Hepatocyte (in vitro differentiated cells): ENCODE measurements at regions not wholly inside any gene's neighbourhood (a gene's known extent, or its start where the extent isn't known, plus 50 kb on each side); places are given as distances from the start of the nearest gene placed in this dataset.

Experiments
- EZH2 ChIP-seq: fragments of 200-600 bp; sonication (generic); IDR thresholded peaks from 2 replicates; pipeline ENCODE4 v1.6.1; 2016; ENCODE audit warnings: antibody characterized with exemption, mild to moderate bottlenecking, borderline replicate concordance
- TF ChIP-seq, protein P1 (sequence below): fragments of 200-600 bp; sonication (generic); IDR thresholded peaks from 2 replicates; pipeline ENCODE4 v1.5.1; 2016; ENCODE audit warnings: antibody characterized with exemption, mild to moderate bottlenecking; ENCODE audit not compliant: poor library complexity

DNA sequence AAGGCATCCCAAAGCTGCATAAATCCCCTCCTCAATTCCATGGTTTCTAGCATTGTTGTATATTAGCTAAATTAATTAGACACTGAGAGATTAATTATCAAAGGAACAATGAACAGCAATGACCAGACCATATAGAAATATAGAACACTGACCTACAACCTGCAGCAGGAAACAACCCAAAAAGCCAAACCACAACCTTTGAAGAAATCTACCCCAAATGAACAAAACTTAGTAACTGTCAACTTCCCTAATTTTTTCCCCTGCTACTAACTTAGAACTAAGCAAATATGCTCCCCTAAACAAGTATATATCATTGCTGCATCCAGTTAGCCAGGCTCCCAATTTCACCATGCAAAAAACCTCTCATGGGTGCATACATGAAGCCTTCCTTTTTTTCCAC lies 268.0 kb upstream of the ANO3 start:
- TF ChIP-seq, protein P1, sequence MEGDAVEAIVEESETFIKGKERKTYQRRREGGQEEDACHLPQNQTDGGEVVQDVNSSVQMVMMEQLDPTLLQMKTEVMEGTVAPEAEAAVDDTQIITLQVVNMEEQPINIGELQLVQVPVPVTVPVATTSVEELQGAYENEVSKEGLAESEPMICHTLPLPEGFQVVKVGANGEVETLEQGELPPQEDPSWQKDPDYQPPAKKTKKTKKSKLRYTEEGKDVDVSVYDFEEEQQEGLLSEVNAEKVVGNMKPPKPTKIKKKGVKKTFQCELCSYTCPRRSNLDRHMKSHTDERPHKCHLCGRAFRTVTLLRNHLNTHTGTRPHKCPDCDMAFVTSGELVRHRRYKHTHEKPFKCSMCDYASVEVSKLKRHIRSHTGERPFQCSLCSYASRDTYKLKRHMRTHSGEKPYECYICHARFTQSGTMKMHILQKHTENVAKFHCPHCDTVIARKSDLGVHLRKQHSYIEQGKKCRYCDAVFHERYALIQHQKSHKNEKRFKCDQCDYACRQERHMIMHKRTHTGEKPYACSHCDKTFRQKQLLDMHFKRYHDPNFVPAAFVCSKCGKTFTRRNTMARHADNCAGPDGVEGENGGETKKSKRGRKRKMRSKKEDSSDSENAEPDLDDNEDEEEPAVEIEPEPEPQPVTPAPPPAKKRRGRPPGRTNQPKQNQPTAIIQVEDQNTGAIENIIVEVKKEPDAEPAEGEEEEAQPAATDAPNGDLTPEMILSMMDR, result no peak
- TF ChIP-seq EZH2, result no peak
